GM18517 (cell line): ENCODE measurements at regions not wholly inside any gene's neighbourhood (a gene's known extent, or its start where the extent isn't known, plus 50 kb on each side); places are given as distances from the start of the nearest gene placed in this dataset.
"Not testable (repeated sequence)": the region's sequence is repeated elsewhere in the genome, so short reads cannot be mapped to it uniquely, and the experiment has no call there.

Experiments
- ATAC-seq: cut with Tn5 transposase; IDR thresholded peaks from one replicate; pipeline ENCODE4 v1.9.1; 2021; ENCODE audit warnings: mild to moderate bottlenecking, moderate library complexity; ENCODE audit not compliant: unreplicated experiment

- ATAC-seq, result no peak
Observed at GRCh38 chr9:88596376-88596775, 61.4 kb downstream of the NXNL2 start.

DNA sequence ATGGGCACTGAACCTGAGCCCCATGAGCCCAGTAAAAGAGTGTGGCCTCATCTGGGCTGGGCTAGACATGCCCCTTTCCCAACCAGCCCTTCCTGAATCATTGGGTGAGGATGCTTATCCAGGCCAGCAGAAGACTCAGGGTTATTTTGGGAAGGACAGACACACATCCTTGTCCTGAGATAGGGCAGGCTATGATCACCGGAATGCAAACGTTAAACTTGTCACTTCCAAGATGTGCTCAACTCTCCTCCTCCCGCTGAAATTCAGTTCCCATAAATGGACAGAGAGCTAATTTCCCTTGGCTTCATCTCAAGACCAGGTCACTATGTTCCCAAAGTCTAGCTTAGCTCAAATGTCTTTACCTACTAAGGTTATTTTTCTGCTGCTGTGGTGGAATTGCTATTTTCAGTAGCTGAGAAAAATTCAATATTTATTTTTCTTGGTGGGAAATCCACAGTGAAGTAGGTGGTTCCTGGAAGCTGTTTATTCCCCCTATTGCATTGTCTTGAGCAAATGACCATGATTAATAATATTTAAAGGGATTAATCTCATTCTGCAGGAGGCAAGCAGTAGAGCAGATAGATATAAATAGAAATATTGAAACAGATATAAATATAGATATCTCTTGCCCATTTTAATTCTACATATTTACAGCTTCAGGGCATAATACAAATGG is 70.0 kb downstream of the NXNL2 start:
- no peak for ATAC-seq

DNA sequence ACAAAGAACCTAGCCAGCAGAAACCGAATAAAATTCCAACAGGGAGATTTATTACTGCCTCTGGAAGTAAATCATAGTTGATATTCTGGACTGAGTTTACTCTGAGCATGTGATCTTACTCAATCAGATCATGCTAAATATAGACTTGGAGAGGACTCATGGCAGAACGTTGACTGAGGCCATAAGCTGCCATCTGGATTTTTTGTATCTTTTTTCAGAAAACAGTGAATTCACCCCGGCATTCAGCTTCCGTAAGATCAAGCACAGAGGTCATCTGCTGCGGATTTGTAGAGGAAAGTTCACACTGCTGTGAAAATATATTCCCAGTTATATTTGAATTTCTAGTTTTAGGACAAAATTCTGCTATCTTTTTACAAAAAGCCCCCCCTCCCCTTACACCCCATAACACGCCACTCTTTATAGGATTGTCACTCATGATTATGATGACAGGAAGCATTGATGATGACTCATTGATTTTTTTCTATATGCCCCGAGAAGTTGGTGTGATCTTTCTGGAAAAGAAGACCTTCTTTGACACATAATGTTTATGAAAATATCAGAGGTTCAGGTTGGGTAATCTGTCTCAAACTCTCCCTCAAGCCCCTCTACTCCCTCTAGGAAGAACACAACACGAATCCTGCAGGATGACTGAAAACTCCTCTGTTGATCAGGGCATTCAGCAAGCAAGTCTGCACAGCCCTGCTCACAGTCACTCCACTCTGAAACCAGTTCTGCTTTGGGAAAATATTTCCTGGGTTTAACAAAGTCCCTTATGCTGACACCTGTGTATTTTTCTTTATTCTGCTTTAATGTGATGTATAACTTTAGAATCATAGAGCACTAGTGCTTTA is 70.8 kb downstream of the NXNL2 start:
- no peak for ATAC-seq

DNA sequence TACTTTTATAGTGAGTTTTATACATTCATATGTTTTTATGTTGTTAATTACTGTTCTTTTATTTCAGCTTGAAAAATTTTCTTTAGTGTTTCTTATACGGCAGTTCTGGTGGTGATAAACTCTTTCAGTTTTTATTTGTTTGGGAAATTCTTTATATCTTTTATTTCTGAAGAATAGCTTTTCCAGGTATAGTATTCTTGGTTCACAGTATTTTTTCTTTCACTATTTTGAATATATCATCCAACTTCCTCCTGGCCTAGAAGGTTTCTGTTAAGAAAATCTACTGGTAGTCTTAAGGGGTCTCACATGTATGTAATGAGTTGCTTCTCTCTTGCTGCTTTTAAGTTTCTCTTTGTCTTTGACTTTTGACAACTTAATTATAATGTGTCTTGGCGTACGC is 79.4 kb downstream of the NXNL2 start:
- ATAC-seq, result no peak

DNA sequence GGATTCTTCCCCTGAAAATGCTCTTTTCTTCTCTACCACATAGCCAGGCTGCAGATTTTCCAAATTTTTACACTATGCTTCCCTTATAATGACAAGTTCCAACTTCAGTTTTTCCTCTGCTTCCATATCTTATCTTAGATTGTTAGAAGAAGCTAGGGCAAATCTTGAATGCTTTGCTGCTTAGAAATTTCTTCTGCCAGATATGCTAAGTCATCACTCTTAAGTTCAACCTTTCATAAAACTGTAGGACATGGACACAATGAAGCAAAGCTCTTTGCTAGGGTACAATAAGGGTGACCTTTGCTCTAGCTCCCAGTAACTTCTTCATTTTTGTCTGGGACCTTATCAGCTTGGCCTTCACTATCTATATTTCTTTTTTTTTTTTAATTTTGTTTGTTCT is 88.7 kb downstream of the NXNL2 start:
- ATAC-seq, result no peak

GRCh38 chr9:88628114-88628513 is 93.1 kb downstream of the NXNL2 start:
- no peak for ATAC-seq

- no peak for ATAC-seq
Observed at GRCh38 chr9:88628811-88629210, 93.8 kb downstream of the NXNL2 start.

- not testable (repeated sequence) for ATAC-seq
Observed at GRCh38 chr9:88630574-88630973, 95.6 kb downstream of the NXNL2 start.

DNA sequence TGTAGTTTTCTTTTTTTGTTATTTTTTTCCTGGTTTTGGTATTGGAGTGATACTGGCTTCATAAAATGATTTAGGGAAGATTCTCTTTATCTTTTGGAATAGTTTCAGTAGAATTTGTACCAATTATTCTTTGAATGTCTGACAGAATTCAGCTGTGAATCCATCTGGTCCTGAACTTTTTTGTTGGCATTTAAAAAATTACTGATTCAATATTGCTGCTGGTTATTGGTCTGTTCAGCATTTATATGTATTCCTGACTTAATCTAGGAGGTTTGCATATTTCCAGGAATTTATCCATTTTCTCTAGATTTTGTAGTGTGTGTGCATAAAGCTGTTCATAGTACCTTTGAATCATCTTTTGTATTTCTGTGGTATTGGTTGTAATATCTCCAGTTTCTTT is 100.2 kb downstream of the NXNL2 start:
- no peak for ATAC-seq

- ATAC-seq, result no peak
Observed at GRCh38 chr9:88641456-88642240, 106.7 kb downstream of the NXNL2 start.

- no peak for ATAC-seq
Observed at GRCh38 chr9:88642336-88642735, 107.4 kb downstream of the NXNL2 start.

- no peak for ATAC-seq
Observed at GRCh38 chr9:88643931-88644330, 109.0 kb downstream of the NXNL2 start.

DNA sequence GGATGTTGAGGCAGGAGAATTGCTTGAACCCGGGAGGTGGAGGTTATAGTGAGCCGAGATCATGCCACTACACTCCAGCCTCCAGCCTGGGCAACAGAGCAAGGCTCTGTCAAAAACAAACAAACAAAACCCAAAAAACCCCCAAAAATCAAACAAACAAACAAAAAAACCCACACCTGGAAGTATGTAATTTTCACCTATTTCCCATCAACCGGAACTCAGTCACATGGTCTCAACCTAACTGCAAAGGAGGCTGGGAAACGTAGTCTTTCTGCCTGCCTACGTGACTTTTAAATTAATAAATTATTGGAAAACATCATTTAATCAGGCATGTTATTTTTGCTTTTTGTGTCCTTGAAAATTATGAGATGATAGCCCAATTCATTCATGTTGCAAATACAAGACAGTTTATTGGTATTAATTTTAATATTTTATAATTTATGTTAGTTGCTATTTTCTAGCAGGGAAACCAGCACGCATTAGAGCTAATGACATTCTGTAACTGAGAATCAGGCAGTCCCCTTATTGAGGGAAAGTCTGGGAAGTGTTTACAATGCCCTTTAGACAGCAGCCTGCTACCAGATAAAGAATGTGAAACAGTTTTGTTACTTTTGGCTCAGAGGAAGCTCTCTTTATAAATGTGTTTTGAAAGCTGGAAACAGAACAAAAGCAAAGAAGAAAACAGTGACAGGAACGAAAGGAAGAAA is 110.3 kb downstream of the NXNL2 start:
- no peak for ATAC-seq

GRCh38 chr9:88645879-88646199 is 110.9 kb downstream of the NXNL2 start:
- ATAC-seq, result no peak

DNA sequence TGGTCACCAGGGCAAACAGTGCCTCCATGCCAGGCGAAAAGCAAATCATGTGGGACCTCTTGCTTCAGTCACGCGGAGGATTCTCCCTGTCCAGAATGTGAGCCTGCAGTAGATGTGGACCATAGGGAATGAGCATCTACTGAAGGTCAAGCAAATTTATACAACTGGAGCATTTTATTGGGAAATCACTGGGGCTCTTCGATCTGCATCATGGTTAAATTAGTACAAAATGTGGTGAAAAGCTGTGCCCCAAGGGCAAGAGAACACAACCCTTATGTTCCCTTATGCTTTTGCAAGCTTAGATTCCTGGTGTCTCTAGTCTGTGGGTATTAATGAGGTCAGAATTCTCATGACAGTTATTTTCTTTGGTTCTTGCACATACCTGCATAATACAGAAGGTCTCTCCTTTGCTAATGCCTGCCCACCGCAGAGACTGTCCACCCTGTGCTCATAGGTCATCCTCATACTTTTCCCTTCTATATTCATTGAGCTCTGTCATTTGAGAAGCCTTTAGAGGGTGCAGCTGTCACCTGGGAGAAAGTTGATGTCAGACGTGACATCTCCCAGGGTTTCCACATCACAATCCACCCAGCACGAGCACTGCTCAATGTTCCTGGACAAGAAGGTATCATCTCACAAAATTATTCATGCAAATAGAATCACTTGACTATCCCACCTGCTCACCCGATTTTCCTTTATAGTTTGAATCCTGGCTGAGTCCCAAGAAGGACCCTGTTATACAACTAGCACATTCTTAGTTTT is 111.7 kb downstream of the NXNL2 start:
- ATAC-seq, result no peak

GRCh38 chr9:88651682-88652633 is 117.0 kb downstream of the NXNL2 start:
- no peak for ATAC-seq

GRCh38 chr9:88652876-88653275 is 117.9 kb downstream of the NXNL2 start:
- ATAC-seq, result no peak

GRCh38 chr9:88653406-88653805 is 118.4 kb downstream of the NXNL2 start:
- ATAC-seq, result no peak

DNA sequence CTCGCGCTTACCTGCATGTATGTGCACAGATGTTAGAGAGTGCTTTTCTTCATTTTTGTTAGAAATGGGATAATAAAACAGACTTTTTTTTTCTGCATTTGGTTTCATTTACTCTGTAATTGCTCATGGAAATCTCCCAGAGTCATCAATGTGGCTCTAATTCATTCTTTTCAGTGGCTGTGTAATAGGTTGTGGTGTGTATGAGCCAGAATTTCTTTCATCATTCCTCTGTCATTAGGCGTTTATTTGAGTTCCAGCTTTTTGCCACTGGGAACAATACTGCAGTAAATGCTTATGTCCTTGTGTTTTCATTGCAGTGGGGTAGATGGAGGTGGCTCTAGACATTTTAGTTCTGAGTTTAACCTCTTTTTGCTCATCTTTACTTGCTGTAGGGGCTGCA is 118.9 kb downstream of the NXNL2 start:
- ATAC-seq, result no peak
